Aorta (tissue), 5 donors: ENCODE measurements at regions not wholly inside any gene's neighbourhood (a gene's known extent, or its start where the extent isn't known, plus 50 kb on each side); places are given as distances from the start of the nearest gene placed in this dataset.
A peak's percentile ranks its signal among the peaks of the same experiment; 100 is the strongest.

ENCODE experiments used
- ATAC-seq: fragments of 200-7000 bp; cut with Tn5 transposase; one replicate; pipeline ENCODE4 v1.9.1; 2022; ENCODE audit warnings: moderate library complexity; ENCODE audit not compliant: low FRiP score
- DNase-seq, 2 donors: peaks; one replicate each; pipeline ENCODE4 v3.0.0-alpha.2; 2020
- H3K27ac ChIP-seq, 2 donors: one replicate each; pipeline ENCODE4 v1.5.1; 2013; ENCODE audit warnings: low read length in 2 of 2, mild to moderate bottlenecking in 2 of 2, moderate library complexity in 2 of 2, control low read depth in 1 of 2, inconsistent platforms in 1 of 2, low read depth in 1 of 2
- H3K27me3 ChIP-seq, 2 donors: one replicate each; pipeline ENCODE4 v1.6.1; 2013; ENCODE audit warnings: control low read depth in 1 of 2, low read length in 1 of 2, mild to moderate bottlenecking in 1 of 2, moderate library complexity in 1 of 2; ENCODE audit not compliant: insufficient read depth in 2 of 2, control insufficient read depth in 1 of 2
- H3K36me3 ChIP-seq, 2 donors: one replicate each; pipeline ENCODE4 v1.6.1; 2013; ENCODE audit warnings: control low read depth in 1 of 2, low read length in 1 of 2, mild to moderate bottlenecking in 1 of 2; ENCODE audit not compliant: insufficient read depth in 2 of 2, control insufficient read depth in 1 of 2
- H3K4me1 ChIP-seq, 2 donors: one replicate each; pipeline ENCODE4 v1.6.1; 2013; ENCODE audit warnings: low read length in 2 of 2, control low read depth in 1 of 2, mild to moderate bottlenecking in 1 of 2, moderate library complexity in 1 of 2; ENCODE audit not compliant: insufficient read depth in 2 of 2, control insufficient read depth in 1 of 2
- H3K4me3 ChIP-seq, 2 donors: one replicate each; pipeline ENCODE4 v1.5.1; 2013; ENCODE audit warnings: low read length in 2 of 2, control low read depth in 1 of 2, mild to moderate bottlenecking in 1 of 2
- H3K9me3 ChIP-seq: one replicate; pipeline ENCODE4 v1.6.1; 2013; ENCODE audit warnings: mild to moderate bottlenecking, low read length; ENCODE audit not compliant: control insufficient read depth
- WGBS, 2 donors: extraction: QIAGEN DNeasy Blood & Tissue Kit; methylation state at CpG; one replicate each; pipeline ENCODE4 v1.1.7; 2013; 5-methylcytosine and 5-hydroxymethylcytosine counted together
- intact Hi-C, 2 donors: fragments of 100-400 bp; cut with DNase I; formaldehyde crosslinking; loops; one replicate each; pipeline versions ENCODE4 v1.14.2 to v1.15.0; 2022
- donor health status: healthy with polysubstance abuse.
- donor health status: Bipolar disorder and iron deficiency.
- donor health status: DM: no; HTN: no; CAD: no.
- donor health status: DM: no; HTN: no; CAD: no.
- donor health status: DM: yes; HTN: yes; CAD: no.

GRCh38 chr13:99436686-99437416 lies 64.4 kb upstream of the TM9SF2 start:
- Histone ChIP-seq H3K27me3 (no peaks in the 10 kb centered on the region), H3K27ac (no peak overlapping the region), H3K9me3 (no peaks in the 10 kb centered on the region), H3K4me3 (no peak overlapping the region), H3K36me3 (no peaks in the 10 kb centered on the region), H3K4me1 (no peaks in the 10 kb centered on the region)
- 12% methylated on average over 27 of the region's 27 CpGs for WGBS, 2 donors
- intact Hi-C loops: loop anchor here (2.0 to 5.0 kb wide), 5 partner anchors 60 to 260 kb away; no protein-coding TSS in a partner anchor
- peak; percentile 91 to 95 for DNase-seq
- ATAC-seq: peak; percentile 85

GRCh38 chr13:99439048-99439447 lies 62.2 kb upstream of the TM9SF2 start:
- ATAC-seq (no peak), DNase-seq (no peak)
- WGBS, 2 donors: 78% methylated on average over 7 of the region's 7 CpGs
- no peaks in the 10 kb centered on the region for H3K4me1 ChIP-seq
- no peaks in the 10 kb centered on the region for H3K9me3 ChIP-seq
- H3K27me3 ChIP-seq: no peaks in the 10 kb centered on the region
- H3K36me3 ChIP-seq: no peaks in the 10 kb centered on the region
- no peak overlapping the region for H3K4me3 ChIP-seq
- intact Hi-C loops: loop anchor here (5.0 kb wide), 2 partner anchors 58 to 262 kb away; no protein-coding TSS in a partner anchor
- no peak overlapping the region for H3K27ac ChIP-seq

GRCh38 chr13:99439850-99440604 lies 61.2 kb upstream of the TM9SF2 start:
- ATAC-seq (no peak), DNase-seq (no peak)
- no peak overlapping the region for H3K27ac ChIP-seq
- 66 to 68% methylated on average over 11 of the region's 11 CpGs for WGBS, 2 donors
- H3K36me3 ChIP-seq: no peaks in the 10 kb centered on the region
- H3K9me3 ChIP-seq: no peaks in the 10 kb centered on the region
- no peaks in the 10 kb centered on the region for H3K27me3 ChIP-seq
- H3K4me1 ChIP-seq: no peaks in the 10 kb centered on the region
- intact Hi-C loops: loop anchor here (5.0 kb wide), 4 partner anchors 57 to 263 kb away; partner anchors contain the start of gene TM9SF2 (in 1 of the 2)
- H3K4me3 ChIP-seq: no peak overlapping the region

GRCh38 chr13:99442273-99442895 lies 58.9 kb upstream of the TM9SF2 start:
- DNase-seq (no peak), ATAC-seq (peak; percentile 84)
- Histone ChIP-seq H3K9me3 (no peaks in the 10 kb centered on the region), H3K27ac (no peak overlapping the region), H3K27me3 (no peaks in the 10 kb centered on the region), H3K4me1 (no peaks in the 10 kb centered on the region), H3K36me3 (no peaks in the 10 kb centered on the region), H3K4me3 (no peak overlapping the region)
- 63 to 65% methylated on average over 7 of the region's 7 CpGs for WGBS, 2 donors
- intact Hi-C loops: loop anchor here (5.0 kb wide), 2 partner anchors 60 to 65 kb away; partner anchors contain the start of gene TM9SF2 (in 1 of the 2)

- no peak overlapping the region for H3K4me3 ChIP-seq
- 60 to 63% methylated on average over 9 of the region's 9 CpGs for WGBS, 2 donors
- ATAC-seq (no peak), DNase-seq (no peak)
- no peak overlapping the region for H3K27ac ChIP-seq
- H3K4me1 ChIP-seq: no peaks in the 10 kb centered on the region
- intact Hi-C loops: no loop called here
- H3K36me3 ChIP-seq: no peaks in the 10 kb centered on the region
- no peaks in the 10 kb centered on the region for H3K27me3 ChIP-seq
- H3K9me3 ChIP-seq: no peaks in the 10 kb centered on the region
Measured at GRCh38 chr13:99446242-99446641, 55.0 kb upstream of the TM9SF2 start.

- DNase-seq (no peak), ATAC-seq (no peak)
- Histone ChIP-seq H3K4me1 (no peaks in the 10 kb centered on the region), H3K27ac (no peak overlapping the region), H3K4me3 (no peak overlapping the region), H3K9me3 (no peaks in the 10 kb centered on the region), H3K27me3 (no peaks in the 10 kb centered on the region), H3K36me3 (no peaks in the 10 kb centered on the region)
- intact Hi-C loops: no loop called here
- WGBS, 2 donors: 92 to 93% methylated on average over 5 of the region's 5 CpGs
Measured at GRCh38 chr13:99448546-99448945, 52.7 kb upstream of the TM9SF2 start.

GRCh38 chr13:99450416-99450815 lies 50.9 kb upstream of the TM9SF2 start:
- no peaks in the 10 kb centered on the region for H3K9me3 ChIP-seq
- intact Hi-C loops: no loop called here
- no peaks in the 10 kb centered on the region for H3K4me1 ChIP-seq
- no peak overlapping the region for H3K27ac ChIP-seq
- no peak overlapping the region for H3K4me3 ChIP-seq
- no peaks in the 10 kb centered on the region for H3K27me3 ChIP-seq
- H3K36me3 ChIP-seq: no peaks in the 10 kb centered on the region
- ATAC-seq: no peak
- no peak for DNase-seq
